Right lobe of liver (tissue), 4 donors: ENCODE measurements at regions not wholly inside any gene's neighbourhood (a gene's known extent, or its start where the extent isn't known, plus 50 kb on each side); places are given as distances from the start of the nearest gene placed in this dataset.

Experiments
- POLR2A ChIP-seq: fragments of 450-650 bp; IDR thresholded peaks from one replicate; pipeline ENCODE4 v1.6.1; 2017; ENCODE audit warnings: antibody characterized with exemption, mild to moderate bottlenecking
- TF ChIP-seq, protein P1 (sequence below), 4 donors: fragments of 200-600 bp in 3 of 4; fragments of 450-650 bp in 1 of 4; IDR thresholded peaks; one replicate each; pipeline versions ENCODE4 v1.5.1 to v1.8.0; 2016 to 2022; ENCODE audit warnings: antibody characterized with exemption in 4 of 4, mild to moderate bottlenecking in 2 of 4
- donor health status: DM: no; HTN: no; CAD: no.
- donor health status: DM: no; HTN: no; CAD: no.
- donor health status: DM: no; HTN: yes; CAD: no.

DNA sequence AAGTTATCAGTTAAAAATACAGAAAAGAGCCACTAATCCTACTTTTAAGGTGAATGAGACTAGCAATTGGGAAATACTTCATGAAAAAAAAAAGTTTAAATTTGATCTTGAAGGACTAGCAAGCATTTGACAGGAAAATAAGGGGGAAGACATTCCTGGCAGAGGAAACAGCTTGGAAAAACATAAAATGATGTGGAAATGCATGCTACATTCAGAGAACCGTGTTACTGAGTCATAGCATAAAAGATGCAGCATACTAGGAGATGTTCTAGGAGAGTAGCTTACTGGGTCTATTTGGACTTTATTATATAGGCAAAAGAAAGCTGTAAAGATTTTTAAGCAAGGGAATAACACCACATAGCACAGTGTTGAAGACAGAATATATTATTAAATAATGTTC is 108.6 kb upstream of the COL1A2 start:
- TF ChIP-seq, protein P1, sequence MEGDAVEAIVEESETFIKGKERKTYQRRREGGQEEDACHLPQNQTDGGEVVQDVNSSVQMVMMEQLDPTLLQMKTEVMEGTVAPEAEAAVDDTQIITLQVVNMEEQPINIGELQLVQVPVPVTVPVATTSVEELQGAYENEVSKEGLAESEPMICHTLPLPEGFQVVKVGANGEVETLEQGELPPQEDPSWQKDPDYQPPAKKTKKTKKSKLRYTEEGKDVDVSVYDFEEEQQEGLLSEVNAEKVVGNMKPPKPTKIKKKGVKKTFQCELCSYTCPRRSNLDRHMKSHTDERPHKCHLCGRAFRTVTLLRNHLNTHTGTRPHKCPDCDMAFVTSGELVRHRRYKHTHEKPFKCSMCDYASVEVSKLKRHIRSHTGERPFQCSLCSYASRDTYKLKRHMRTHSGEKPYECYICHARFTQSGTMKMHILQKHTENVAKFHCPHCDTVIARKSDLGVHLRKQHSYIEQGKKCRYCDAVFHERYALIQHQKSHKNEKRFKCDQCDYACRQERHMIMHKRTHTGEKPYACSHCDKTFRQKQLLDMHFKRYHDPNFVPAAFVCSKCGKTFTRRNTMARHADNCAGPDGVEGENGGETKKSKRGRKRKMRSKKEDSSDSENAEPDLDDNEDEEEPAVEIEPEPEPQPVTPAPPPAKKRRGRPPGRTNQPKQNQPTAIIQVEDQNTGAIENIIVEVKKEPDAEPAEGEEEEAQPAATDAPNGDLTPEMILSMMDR (IDR thresholded peaks at IDR 0.05) = no peak
- TF ChIP-seq POLR2A = no peak
